HepG2 (cell line): ENCODE measurements at regions not wholly inside any gene's neighbourhood (a gene's known extent, or its start where the extent isn't known, plus 50 kb on each side); places are given as distances from the start of the nearest gene placed in this dataset.

Experiments
- ATAC-seq: fragments of 200-7000 bp; cut with Tn5 transposase; 3 replicates; pipeline ENCODE4 v1.9.1; 2020; ENCODE audit warnings: mild to moderate bottlenecking, moderate library complexity
- BruUV-seq: library from RNA; stranded (reverse); fragments of 400-500 nt; replicated peaks from 2 replicates; lab custom pipeline; 2021; lab: Mats Ljungman, UMichigan
- CTCF ChIA-PET: fragments of 300-600 bp; formaldehyde crosslinking; extraction: SDS; loops from one replicate; lab custom pipeline; 2021; ENCODE audit warnings: low total read pairs, inconsistent platforms, low intra/inter-chr PET ratio; lab: Yijun Ruan, JAX
- POLR2A ChIA-PET: fragments of 350-600 bp; sonication (Branson Sonifier 250); formaldehyde crosslinking; loops from one replicate; lab custom pipeline; 2020; ENCODE audit warnings: antibody characterized with exemption, inconsistent platforms; lab: Yijun Ruan, JAX
- DNase-seq: peaks from one replicate; pipeline ENCODE4 v3.0.0-alpha.2; 2015; ENCODE audit warnings: low spot score
- FAIRE-seq: peaks from 3 replicates; lab custom pipeline; 2011; peaks lifted over from hg19 to GRCh38; lab: Jason Lieb, UNC
- H2AFZ ChIP-seq: one replicate; pipeline ENCODE4 v1.6.1; 2011; ENCODE audit warnings: low read length, inconsistent platforms
- H3K27ac ChIP-seq: fragments of 300-600 bp; 3 replicates; pipeline ENCODE4 v1.8.0; 2011; ENCODE audit warnings: mixed run types, mild to moderate bottlenecking, mixed read lengths, low read length, inconsistent platforms; ENCODE audit not compliant: insufficient read depth; ENCODE audit errors: extremely low read length
- H3K27me3 ChIP-seq, 2 experiments: fragments of 200-600 bp in 1 of 2; 2 replicates in 1 of 2; 3 replicates in 1 of 2; pipeline versions ENCODE4 v1.6.0 to v1.8.0; 2011; ENCODE audit warnings: low read length in 2 of 2, mild to moderate bottlenecking in 2 of 2, moderate library complexity in 2 of 2, inconsistent platforms in 1 of 2; ENCODE audit not compliant: insufficient read depth in 2 of 2, control insufficient read depth in 1 of 2
- H3K36me3 ChIP-seq, 2 experiments: fragments of 200-600 bp in 1 of 2; replicated peaks in 1 of 2; 2 replicates in 1 of 2; 3 replicates in 1 of 2; pipeline versions ENCODE4 v1.5.1 to v1.8.0; 2011; ENCODE audit warnings: low read length in 2 of 2, inconsistent platforms in 1 of 2; ENCODE audit not compliant: insufficient read depth in 2 of 2, control insufficient read depth in 1 of 2
- H3K4me1 ChIP-seq: 2 replicates; pipeline ENCODE4 v1.5.1; 2012; ENCODE audit warnings: low read length, inconsistent platforms; ENCODE audit not compliant: insufficient read depth
- H3K4me2 ChIP-seq: 2 replicates; pipeline ENCODE4 v1.6.0; 2011; ENCODE audit warnings: low read depth, low read length, inconsistent platforms
- H3K4me3 ChIP-seq, 3 experiments: fragments of 200-600 bp in 1 of 3; sonication (generic), shearing (Covaris generic) in 1 of 3; replicated peaks in 1 of 3; 2 replicates each; pipeline ENCODE4 v1.5.1; 2011 to 2016; ENCODE audit warnings: low read length in 3 of 3, inconsistent platforms in 2 of 3, low read depth in 2 of 3, mild to moderate bottlenecking in 2 of 3, control low read depth in 1 of 3, mixed read lengths in 1 of 3; ENCODE audit not compliant: insufficient read depth in 1 of 3
- H3K79me2 ChIP-seq: one replicate; pipeline ENCODE4 v1.6.1; 2011; ENCODE audit warnings: low read length, inconsistent platforms; ENCODE audit not compliant: insufficient read depth
- H3K9ac ChIP-seq: 2 replicates; pipeline ENCODE4 v1.6.0; 2011; ENCODE audit warnings: mild to moderate bottlenecking, low read depth, low read length, inconsistent platforms; ENCODE audit not compliant: insufficient read depth
- H3K9me3 ChIP-seq: 2 replicates; pipeline ENCODE4 v1.5.1; 2012; ENCODE audit warnings: mild to moderate bottlenecking, low read length
- H4K20me1 ChIP-seq: 2 replicates; pipeline ENCODE4 v1.6.0; 2011; ENCODE audit warnings: inconsistent platforms, mild to moderate bottlenecking, low read length, moderate library complexity; ENCODE audit not compliant: insufficient read depth
- HOXA9 ChIP-seq: sonication (generic); formaldehyde crosslinking; IDR thresholded peaks from 2 replicates; pipeline ENCODE4 v1.8.1; 2022; ENCODE audit warnings: missing genetic modification reagents, mild to moderate bottlenecking, moderate library complexity, borderline replicate concordance
- RBFOX2 ChIP-seq: fragments of 200-400 bp; formaldehyde crosslinking; IDR thresholded peaks from 2 replicates; pipeline ENCODE4 v1.6.1; 2017; ENCODE audit warnings: low read depth, mild to moderate bottlenecking, low read length
- TBX2 ChIP-seq: sonication (generic); formaldehyde crosslinking; IDR thresholded peaks from 2 replicates; pipeline ENCODE4 v1.5.0; 2020; ENCODE audit warnings: missing genetic modification reagents, mild to moderate bottlenecking, borderline replicate concordance
- TFDP1 ChIP-seq: IDR thresholded peaks from 2 replicates; pipeline ENCODE4 v1.6.1; 2016; ENCODE audit warnings: missing compliant biosample characterization, missing genetic modification reagents, borderline replicate concordance
- ZBTB14 ChIP-seq: sonication (generic); formaldehyde crosslinking; IDR thresholded peaks from 2 replicates; pipeline ENCODE4 v1.4.0; 2020; ENCODE audit warnings: missing genetic modification reagents
- ZBTB34 ChIP-seq: sonication (generic); formaldehyde crosslinking; IDR thresholded peaks from 2 replicates; pipeline ENCODE4 v1.8.0; 2022; ENCODE audit warnings: mild to moderate bottlenecking, missing genetic modification reagents
- ZNF280B ChIP-seq: sonication (generic); formaldehyde crosslinking; IDR thresholded peaks from 2 replicates; pipeline ENCODE4 v1.5.0; 2020; ENCODE audit warnings: missing genetic modification reagents, mild to moderate bottlenecking, borderline replicate concordance
- ZNF839 ChIP-seq: sonication (generic); formaldehyde crosslinking; IDR thresholded peaks from 2 replicates; pipeline ENCODE4 v1.4.0; 2020; ENCODE audit warnings: missing genetic modification reagents, mild to moderate bottlenecking, borderline replicate concordance
- WGBS: methylation state at CpG from one replicate; pipeline ENCODE4 v1.1.6; 2017; ENCODE audit warnings: low lambda C conversion rate; 5-methylcytosine and 5-hydroxymethylcytosine counted together
- in situ Hi-C: cut with HindIII; loops from 2 replicates; pipeline ENCODE4 v1.10.0; 2017; ENCODE audit warnings: low pct_unique_long_range_greater_than_20kb; ENCODE audit not compliant: extremely low pct_ligation_motif_present
- intact Hi-C: fragments of 100-400 bp; cut with micrococcal nuclease; formaldehyde crosslinking; loops from one replicate; pipeline ENCODE4 v1.10.0; 2022; ENCODE audit not compliant: unreplicated experiment

GRCh38 chr11:28835317-28835716 lies 727.1 kb downstream of the METTL15 start (continued):
- no peak for TF ChIP-seq ZNF280B (CRISPR knock-in tag)
- no peak for TF ChIP-seq ZBTB14

- no TSS peak for BruUV-seq
- H3K36me3 ChIP-seq: no peaks in the 10 kb centered on the region
- intact Hi-C loops: no loop called here
- no peak overlapping the region for H3K4me3 ChIP-seq
- H3K9ac ChIP-seq: no peak overlapping the region
- FAIRE-seq: no peak
- H3K79me2 ChIP-seq: no peaks in the 10 kb centered on the region
- DNase-seq: no peak
- POLR2A ChIA-PET: no interaction called here
- CTCF ChIA-PET: no interaction called here
- peaks cover 18% of the 10 kb centered on the region for H3K4me1 ChIP-seq
- no peaks in the 10 kb centered on the region for H4K20me1 ChIP-seq
- in situ Hi-C loops: no loop called here
- no peaks in the 10 kb centered on the region for H3K27me3 ChIP-seq
- H3K27ac ChIP-seq: no peak overlapping the region
- H3K9me3 ChIP-seq: no peaks in the 10 kb centered on the region
- TF ChIP-seq TFDP1 (CRISPR knock-in tag) (no peak), ZNF839 (CRISPR knock-in tag) (no peak), RBFOX2 (no peak), HOXA9 (CRISPR knock-in tag) (no peak), TBX2 (CRISPR knock-in tag) (no peak), ZBTB34 (CRISPR knock-in tag) (no peak)
- H3K4me2 ChIP-seq: no peak overlapping the region
- WGBS: 24% methylated on average over 3 of the region's 3 CpGs
- no peak for ATAC-seq
- H2AFZ ChIP-seq: no peak overlapping the region
Measured at GRCh38 chr11:28834877-28835276, 726.7 kb downstream of the METTL15 start.
